NCI-H1930 (cell line): ENCODE measurements at regions not wholly inside any gene's neighbourhood (a gene's known extent, or its start where the extent isn't known, plus 50 kb on each side); places are given as distances from the start of the nearest gene placed in this dataset.

Experiments used
- DNase-seq, 2 experiments: peaks; one replicate each; lab custom pipeline; 2025; lab: John Stamatoyannopoulos, UW

DNA sequence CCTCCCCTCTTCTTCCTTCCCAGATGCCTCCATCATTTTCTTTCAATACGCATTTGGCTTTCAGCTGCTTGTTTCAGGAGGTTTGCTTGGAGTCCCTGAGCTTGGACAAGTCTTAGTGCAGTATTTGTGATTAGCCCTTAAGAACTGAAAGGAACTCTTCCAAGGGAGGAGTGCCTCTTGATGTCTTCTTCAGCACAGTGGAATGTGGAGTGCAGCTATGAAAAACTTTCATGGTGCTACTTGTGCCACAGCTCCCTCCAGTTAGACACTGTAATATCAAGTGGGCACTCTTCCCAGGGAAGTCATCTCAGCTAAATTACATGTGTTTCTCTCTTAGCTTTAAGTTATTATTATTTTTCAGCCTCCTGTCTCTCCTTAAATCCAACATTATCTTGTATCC, 173.1 kb downstream of the NECTIN3 start:
- DNase-seq: no peak

- no peak for DNase-seq
These were observed 175.5 kb downstream of the NECTIN3 start for GRCh38 chr3:111246967-111247760.

DNA sequence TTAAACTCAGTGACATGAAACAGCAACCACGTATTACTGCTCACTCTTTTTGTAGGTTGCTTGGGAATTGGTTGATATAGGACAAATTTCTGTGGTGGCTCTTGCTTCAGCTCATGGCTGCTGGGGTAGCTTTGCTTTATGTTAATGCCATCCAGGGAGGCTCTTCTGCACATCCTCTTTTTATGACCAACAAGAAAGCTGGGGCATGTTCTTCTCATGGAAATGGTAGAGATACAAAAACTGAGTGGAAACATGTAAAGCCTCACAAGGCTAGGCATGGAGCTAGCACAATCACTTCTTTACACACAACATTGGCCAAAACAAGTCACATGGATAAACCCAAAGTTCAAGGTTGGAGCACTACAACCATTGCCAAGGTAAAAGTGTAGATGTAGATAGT, 176.8 kb downstream of the NECTIN3 start:
- no peak for DNase-seq

DNA sequence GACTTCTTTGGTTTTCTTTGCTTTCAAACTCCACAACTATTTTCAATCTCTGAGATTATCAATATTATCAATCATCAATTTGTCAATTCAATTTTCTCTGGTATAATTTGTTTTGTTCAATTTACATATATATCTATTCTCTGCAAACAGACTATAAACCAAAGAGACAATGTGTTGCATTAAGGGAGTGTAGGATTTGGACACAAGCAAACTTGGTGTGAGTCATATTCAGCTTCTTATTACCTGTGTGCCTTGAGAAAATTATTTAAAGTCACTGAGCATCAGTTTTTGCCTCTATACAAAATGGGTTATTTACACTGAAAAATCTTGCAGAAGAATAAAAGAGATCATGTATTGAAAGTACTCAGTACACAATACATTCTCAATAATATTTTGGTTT, 177.8 kb downstream of the NECTIN3 start:
- DNase-seq: no peak

DNA sequence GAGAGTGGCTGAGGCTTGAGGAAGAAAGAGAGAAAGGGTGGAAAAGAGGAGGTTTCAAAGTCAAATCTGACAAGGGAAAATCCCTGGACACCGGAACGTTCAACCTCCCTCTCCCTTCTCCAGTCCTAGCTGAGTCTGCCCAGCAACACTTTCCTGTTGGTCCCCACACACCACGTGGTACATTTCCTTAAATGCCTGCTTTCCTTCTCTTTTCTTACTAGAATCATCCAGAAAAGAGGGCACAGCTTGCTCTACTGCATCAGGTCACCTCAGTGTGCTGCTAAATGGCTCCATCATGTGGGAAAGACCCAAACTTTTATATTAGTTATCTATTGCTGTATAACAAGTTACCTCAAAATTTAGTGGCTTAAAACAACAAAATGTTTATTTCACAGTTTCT, 181.2 kb downstream of the NECTIN3 start:
- DNase-seq: no peak

GRCh38 chr3:111253733-111254132, 182.1 kb downstream of the NECTIN3 start:
- DNase-seq: no peak

- DNase-seq: no peak
These were observed 189.3 kb downstream of the NECTIN3 start for GRCh38 chr3:111260878-111261277.

DNA sequence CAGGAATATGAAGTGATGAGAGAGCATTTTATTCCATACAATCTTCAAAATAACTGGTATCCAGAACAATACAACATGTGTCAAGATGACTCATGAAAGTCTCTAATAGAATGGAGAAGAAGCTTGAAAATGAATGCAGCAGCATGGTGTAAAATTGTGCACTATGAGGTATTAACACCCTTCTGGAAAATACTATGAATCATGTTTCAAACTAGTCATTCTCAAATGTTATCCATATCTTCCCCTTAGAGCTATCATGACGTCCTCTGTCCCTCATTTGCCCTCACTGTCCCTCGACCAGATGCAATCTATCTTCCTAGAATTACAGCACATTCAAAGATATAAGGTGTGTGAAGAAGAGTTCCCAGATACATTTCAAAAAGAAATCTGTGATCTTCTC, 198.2 kb downstream of the NECTIN3 start:
- DNase-seq: no peak

DNA sequence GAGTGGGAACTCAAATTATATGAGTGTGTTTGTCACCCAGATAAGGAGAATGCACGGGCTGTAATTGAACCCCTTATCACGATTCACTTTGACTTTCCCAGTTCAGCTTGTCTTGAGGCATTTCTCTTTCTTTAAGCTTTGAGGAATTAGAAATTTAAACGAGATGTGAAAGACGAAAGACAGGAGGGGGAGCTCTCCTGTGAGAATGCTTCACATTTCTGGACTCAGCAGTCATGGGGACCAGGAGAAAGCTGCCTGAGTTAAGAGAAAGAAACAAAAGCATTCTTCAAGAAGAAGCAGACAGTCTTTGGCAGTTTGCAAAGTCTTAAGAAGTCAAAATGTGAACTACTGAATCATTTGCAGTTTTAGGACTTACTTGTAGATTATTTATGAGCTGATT, 205.6 kb downstream of the NECTIN3 start:
- no peak for DNase-seq

DNA sequence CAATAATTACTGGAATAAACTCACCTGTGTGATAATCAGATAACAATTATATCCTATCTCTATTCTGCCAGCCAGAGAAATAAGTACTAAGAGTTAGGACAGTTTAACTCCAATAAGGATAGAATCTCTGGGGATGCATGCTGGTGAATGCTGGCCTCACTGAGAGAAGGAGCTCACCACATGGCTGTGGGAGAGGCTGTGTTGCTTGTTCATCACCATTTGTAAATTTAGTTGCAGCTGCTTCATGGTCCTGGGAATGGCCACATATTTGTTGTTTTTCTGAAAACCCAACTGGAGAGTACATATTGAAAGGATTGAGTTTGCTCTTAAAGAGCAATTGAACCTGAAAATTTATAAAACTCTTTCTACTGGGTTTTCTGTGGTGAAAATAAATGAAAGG, 207.3 kb downstream of the NECTIN3 start:
- DNase-seq: no peak

DNA sequence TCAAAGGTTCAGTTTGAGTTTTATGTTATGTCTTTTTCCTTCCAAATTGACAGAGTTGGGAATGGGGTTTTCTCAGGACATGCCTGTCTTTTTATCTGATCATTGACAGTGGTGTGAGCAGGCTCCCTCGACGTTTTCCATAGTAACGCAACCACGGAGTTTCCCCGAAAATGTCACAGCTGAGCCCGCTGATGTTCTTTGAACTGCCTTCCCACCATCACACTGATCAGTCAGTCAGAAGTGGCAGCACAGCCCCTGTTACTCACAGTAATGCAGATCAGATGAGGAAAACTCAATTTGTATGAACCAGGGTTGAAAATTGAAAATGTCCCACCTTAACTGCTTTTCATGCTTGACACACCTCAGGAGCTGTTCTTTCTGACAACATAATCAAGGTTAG, 210.4 kb downstream of the NECTIN3 start:
- DNase-seq: no peak

DNA sequence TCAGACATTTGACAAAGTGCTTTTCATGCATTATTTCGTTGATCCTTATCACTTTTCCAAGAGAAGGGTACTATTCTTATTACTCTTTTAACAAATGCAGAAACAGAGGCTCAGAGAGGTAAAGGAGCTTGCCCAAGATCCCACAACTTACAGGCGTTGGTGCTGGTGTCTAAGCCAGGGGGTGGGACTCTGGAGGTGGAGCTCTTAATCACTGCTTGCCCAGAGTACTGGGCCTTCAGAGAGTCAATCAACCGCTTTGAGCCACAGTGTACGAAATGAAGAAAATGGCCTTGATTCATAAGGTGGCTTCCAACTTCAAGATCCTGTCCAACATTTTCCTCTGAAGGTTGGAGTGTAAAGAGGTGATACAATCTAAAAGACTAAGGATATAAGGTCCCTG, 211.5 kb downstream of the NECTIN3 start:
- no peak for DNase-seq

DNA sequence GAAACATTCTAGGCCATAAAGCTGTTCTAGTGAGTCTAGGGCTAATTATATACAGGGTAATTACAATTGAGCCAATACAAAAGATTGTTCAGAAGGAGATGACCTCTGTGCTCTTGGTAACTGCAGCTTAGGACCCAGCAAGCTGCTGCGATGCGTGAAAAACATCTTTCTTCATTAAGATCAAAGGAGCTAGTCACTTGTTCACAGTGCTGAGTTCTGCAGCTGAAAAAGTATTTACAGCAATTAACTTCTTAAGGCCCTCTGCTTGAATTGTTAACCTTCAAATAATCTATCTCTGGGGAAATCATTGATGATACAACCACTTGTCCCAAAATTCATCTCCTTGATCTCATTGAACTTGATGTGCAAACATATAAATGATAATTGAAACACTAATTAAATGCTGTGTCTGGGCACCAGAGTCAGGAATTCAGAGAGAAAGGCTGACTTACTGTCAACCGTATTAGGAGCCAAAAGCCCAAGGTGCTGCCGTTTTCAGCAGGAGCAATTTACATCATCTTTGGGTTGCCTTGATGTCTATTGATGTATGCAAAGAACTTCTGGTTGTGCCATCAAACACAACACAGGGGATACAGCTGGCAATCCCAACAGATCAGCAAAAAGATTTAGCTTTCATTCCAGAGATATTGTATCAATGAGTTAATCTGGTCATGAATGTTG, 213.0 kb downstream of the NECTIN3 start:
- DNase-seq: peak; percentile 34 to 39

DNA sequence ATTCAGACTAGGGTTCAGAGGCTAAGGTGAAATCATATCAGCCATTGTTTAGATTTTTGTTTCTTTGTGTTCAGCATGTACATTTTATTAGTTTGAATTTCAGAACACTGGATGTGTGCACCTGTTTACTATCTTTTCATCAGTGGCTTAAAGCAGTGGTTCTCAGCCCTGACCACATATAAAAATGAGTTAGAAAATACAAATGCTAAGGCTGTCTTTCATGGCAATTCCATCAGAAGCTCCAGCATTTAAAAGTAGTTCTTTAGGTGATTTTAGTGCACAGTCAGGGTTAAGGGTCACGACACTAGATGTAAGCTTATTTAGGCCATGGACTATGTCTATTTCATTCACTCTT, 213.5 kb downstream of the NECTIN3 start:
- no peak for DNase-seq

DNA sequence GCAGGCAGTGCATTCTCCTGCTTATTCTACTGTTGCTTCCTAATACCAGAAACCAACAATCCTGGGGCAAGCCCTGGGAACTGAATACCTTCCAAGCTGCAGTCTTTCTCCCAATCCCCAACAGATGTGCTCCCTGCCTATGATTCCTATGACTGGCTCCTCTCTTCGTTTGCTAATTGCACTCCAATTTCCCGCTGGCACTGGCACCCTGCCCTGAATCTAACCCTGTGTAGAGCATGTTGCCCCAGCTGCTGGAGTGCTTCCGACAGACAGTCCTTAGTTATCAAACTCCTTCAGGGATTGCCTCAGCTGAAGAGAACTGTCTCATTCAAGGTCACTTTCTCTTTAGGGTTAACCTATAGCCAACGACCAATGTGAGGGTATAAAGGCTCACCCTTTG, 214.1 kb downstream of the NECTIN3 start:
- peak in 1 of 2 experiments; percentile 5 for DNase-seq

GRCh38 chr3:111286746-111287145, 215.1 kb downstream of the NECTIN3 start:
- DNase-seq: no peak

DNA sequence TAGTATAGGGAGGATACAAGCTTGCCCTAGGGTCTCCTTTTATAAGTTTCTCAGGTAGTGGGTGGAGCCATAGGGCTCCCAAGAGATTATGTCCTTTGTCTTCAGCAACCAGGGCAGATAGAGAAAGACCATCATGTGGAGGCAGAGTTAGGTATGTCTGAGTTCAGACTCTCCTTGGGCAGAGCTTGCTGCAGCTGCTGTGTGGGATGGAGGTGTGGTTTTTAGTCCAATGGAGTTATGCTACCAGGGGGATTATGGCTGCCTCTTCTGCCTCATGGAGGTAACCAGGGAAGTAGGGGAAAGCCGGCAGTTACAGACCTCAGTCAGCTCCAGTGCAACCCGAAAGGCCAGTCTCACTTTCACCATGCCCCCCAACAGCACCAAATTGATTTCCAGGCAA, 220.5 kb downstream of the NECTIN3 start:
- no peak for DNase-seq

GRCh38 chr3:111299192-111299615, 227.6 kb downstream of the NECTIN3 start:
- no peak for DNase-seq

- no peak for DNase-seq
These were observed 229.7 kb downstream of the NECTIN3 start for GRCh38 chr3:111301238-111301798.

- no peak for DNase-seq
These were observed 230.4 kb downstream of the NECTIN3 start for GRCh38 chr3:111302063-111302462.

DNA sequence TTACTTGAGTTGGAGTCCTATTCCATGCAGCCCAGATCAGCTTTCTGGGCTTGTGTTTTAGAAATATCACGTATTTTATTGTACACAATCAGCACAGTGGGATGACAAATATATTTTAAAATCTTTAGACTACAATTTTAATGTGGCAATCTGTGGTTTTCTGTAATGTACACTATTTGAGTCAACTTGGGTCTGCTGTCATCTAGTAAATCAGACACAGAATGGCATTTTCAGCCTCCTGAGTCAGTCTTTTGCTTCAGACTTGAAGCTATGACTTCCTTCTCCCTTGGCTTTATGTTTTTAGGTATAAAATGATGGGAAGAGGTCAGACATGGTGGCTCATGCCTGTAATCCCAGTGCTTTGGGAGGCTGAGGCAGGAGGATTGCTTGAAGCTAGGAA, 232.1 kb downstream of the NECTIN3 start:
- DNase-seq: no peak

DNA sequence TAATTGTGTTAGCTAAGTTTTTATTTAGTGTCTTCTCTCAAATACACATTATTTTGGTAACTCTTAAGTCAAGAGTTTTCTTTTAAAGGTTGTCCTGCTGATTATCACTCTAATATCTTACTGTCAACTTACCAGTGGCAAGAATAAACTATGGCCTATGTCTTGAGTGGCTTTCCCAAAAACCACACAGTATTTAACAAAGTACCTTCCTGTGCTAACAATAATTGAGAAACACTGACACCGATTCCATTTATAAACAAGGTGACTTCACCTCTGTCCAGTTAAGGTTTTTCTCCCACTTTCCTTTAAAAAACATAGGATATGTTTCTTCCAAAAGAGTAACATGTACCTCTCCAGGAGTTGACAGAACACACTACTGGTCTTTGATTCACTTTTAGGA, 234.3 kb upstream of the CD96 start:
- no peak for DNase-seq

GRCh38 chr3:111311126-111311525, 230.9 kb upstream of the CD96 start:
- DNase-seq: no peak
